ENCODE measurements at regions not wholly inside any gene's neighbourhood (a gene's known extent, or its start where the extent isn't known, plus 50 kb on each side); places are given as distances from the start of the nearest gene placed in this dataset.

DNA sequence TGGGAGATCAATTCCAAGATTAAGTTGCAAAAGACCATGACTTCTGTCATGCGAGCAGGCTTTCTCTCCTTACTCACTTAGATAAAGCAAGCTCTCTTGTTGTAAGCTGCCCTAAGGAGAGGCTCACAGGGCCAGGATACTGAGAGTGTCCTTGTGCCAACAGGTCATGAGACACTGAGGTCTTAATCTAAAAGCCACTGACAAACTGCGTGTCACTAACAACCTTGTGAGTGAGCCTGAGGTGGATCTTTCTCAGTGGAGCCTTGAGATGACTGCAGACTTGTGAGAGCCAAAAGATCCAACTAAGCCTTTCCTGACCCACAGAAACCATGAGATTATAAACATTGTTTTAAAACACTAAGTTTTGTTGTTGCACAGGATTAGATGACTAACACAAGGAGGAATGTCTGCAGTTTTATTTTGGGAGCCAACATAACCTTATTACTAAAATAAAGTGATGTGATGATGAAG lies 170.5 kb downstream of the SLC39A8 start:
- BruUV-seq (replicated peaks) = no TSS peak
- no peak overlapping the region; the same call in 1 of the 2 replicates for H3K27ac ChIP-seq (ENCODE audit: insufficient read depth, low read length)
- peak overlapping the region; percentile 55; the same call in 1 of the 2 replicates for H3K4me2 ChIP-seq (ENCODE audit: low read depth, low read length)

More for the DNA sequence above, 170.5 kb downstream of the SLC39A8 start:
- no peaks in the 10 kb centered on the region for H3K27me3 ChIP-seq (ENCODE audit: control insufficient read depth, insufficient read depth, low read length)
- H3K9me1 ChIP-seq (ENCODE audit: insufficient read depth, low read length) = no peaks in the 10 kb centered on the region
- H3K9ac ChIP-seq (ENCODE audit: low read depth, low read length) = no peak overlapping the region
- no peaks in the 10 kb centered on the region for H3K79me1 ChIP-seq (ENCODE audit: low read depth in 1 of 2, low read length in 2 of 2)
- no CpG with 5 or more reads among the region's 2 CpGs for WGBS, 2 experiments (ENCODE audit: extremely low coverage in 2 of 2, insufficient read length in 1 of 2)
- H2BK120ac ChIP-seq (ENCODE audit: low read depth, low read length) = 0 out of 2 replicates have a peak overlapping the region, but pooled peaks have one; percentile 4
- ATAC-seq (ENCODE audit: low read depth) (no peak), DNase-seq (peak; percentile 32)
- no peak overlapping the region for H2AFZ ChIP-seq (replicated peaks; ENCODE audit: low read length, poor library complexity)
- no peak overlapping the region; the same call in 1 of the 2 replicates for H3K4ac ChIP-seq (ENCODE audit: low read depth, low read length)
- H2BK15ac ChIP-seq (ENCODE audit: low read depth, low read length) = no peak overlapping the region
- H3K4me1 ChIP-seq (ENCODE audit: control insufficient read depth, insufficient read depth, low read length) = peaks cover 3% of the 10 kb centered on the region
- H3K9me3 ChIP-seq (ENCODE audit: control insufficient read depth, insufficient read depth, low read length) = no peaks in the 10 kb centered on the region
- no peak overlapping the region for H4K5ac ChIP-seq (ENCODE audit: low read depth, low read length)
- no peak overlapping the region for H3K14ac ChIP-seq (replicated peaks; ENCODE audit: low read depth, low read length)
- H2BK5ac ChIP-seq (ENCODE audit: low read depth, low read length, poor library complexity, severe bottlenecking) = no peak overlapping the region
- H3K4me3 ChIP-seq (ENCODE audit: insufficient read depth, low read depth, low read length) = no peak overlapping the region
- ChIA-PET POLR2A (ENCODE audit: unreplicated experiment) (no interaction called here), CTCF (no interaction called here)
- H2BK20ac ChIP-seq (ENCODE audit: low read depth, low read length) = no peak overlapping the region; the same call in 1 of the 2 replicates
- no peak overlapping the region for H4K8ac ChIP-seq (ENCODE audit: low read depth in 2 of 2, low read length in 2 of 2)
- intact Hi-C loops (cut with micrococcal nuclease) = no loop called here
- H4K91ac ChIP-seq (ENCODE audit: insufficient read depth, low read depth, low read length) = no peak overlapping the region
- dilution Hi-C loops (cut with HindIII; ENCODE audit: low sequenced_read_pairs, unreplicated experiment) = no loop called here
- no peak overlapping the region for H3K23ac ChIP-seq (ENCODE audit: low read depth, low read length)
- peak overlapping the region; percentile 44; the same call in 1 of the 2 replicates for H3K18ac ChIP-seq (ENCODE audit: low read depth, low read length)
- H4K20me1 ChIP-seq (ENCODE audit: insufficient read depth, low read length) = no peaks in the 10 kb centered on the region
- H3K36me3 ChIP-seq (ENCODE audit: control insufficient read depth, insufficient read depth, low read length) = no peaks in the 10 kb centered on the region
- H2AK5ac ChIP-seq (ENCODE audit: low read depth, low read length) = no peak overlapping the region
- TF ChIP-seq MAZ (IDR thresholded peaks at IDR 0.05; ENCODE audit: borderline replicate concordance, low read depth, low read length) = no peak
- TF ChIP-seq, protein P1, sequence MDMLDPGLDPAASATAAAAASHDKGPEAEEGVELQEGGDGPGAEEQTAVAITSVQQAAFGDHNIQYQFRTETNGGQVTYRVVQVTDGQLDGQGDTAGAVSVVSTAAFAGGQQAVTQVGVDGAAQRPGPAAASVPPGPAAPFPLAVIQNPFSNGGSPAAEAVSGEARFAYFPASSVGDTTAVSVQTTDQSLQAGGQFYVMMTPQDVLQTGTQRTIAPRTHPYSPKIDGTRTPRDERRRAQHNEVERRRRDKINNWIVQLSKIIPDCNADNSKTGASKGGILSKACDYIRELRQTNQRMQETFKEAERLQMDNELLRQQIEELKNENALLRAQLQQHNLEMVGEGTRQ (IDR thresholded peaks at IDR 0.05; ENCODE audit: low read depth, low read length) = no peak
- no peak for TF ChIP-seq POLR2A (IDR thresholded peaks at IDR 0.05; ENCODE audit: low read depth, low read length)
- TF ChIP-seq RFX5 (IDR thresholded peaks at IDR 0.05; ENCODE audit: low read depth, low read length) = no peak
- no peak for TF ChIP-seq CTCF (conservative IDR thresholded peaks at IDR 0.05; ENCODE audit: low read depth, low read length)
- H3K56ac ChIP-seq (ENCODE audit: extremely low read depth, insufficient read depth, low read length) = no peak overlapping the region
- H2AK9ac ChIP-seq (replicated peaks; ENCODE audit: low read depth, low read length, poor library complexity) = no peak overlapping the region
- in situ Hi-C loops (cut with MboI; ENCODE audit: low sequenced_read_pairs) = no loop called here
